DOHH2 (cell line): ENCODE measurements at regions not wholly inside any gene's neighbourhood (a gene's known extent, or its start where the extent isn't known, plus 50 kb on each side); places are given as distances from the start of the nearest gene placed in this dataset.
"Not testable (repeated sequence)": the region's sequence is repeated elsewhere in the genome, so short reads cannot be mapped to it uniquely, and the experiment has no call there.

ENCODE experiments used
- H3F3A ChIP-seq: fragments of 200-600 bp; sonication (generic), shearing (Covaris generic); 2 replicates; pipeline ENCODE4 v1.6.0; 2016; ENCODE audit warnings: antibody characterized with exemption, mild to moderate bottlenecking; ENCODE audit not compliant: control insufficient read depth, insufficient read depth
- H3K27ac ChIP-seq: fragments of 200-600 bp; sonication (generic); 2 replicates; pipeline ENCODE4 v1.5.1; 2014; ENCODE audit warnings: low read depth, mild to moderate bottlenecking, low read length, moderate library complexity
- H3K27me3 ChIP-seq: fragments of 200-600 bp; sonication (generic); 2 replicates; pipeline ENCODE4 v1.6.1; 2014; ENCODE audit warnings: mild to moderate bottlenecking, low read length, mixed read lengths; ENCODE audit not compliant: control insufficient read depth
- H3K36me3 ChIP-seq: fragments of 200-600 bp; sonication (generic); 2 replicates; pipeline ENCODE4 v1.6.1; 2014; ENCODE audit warnings: mild to moderate bottlenecking, low read length, moderate library complexity, mixed read lengths; ENCODE audit not compliant: control insufficient read depth
- H3K4me1 ChIP-seq: fragments of 200-600 bp; sonication (generic); 2 replicates; pipeline ENCODE4 v1.6.1; 2014; ENCODE audit warnings: mild to moderate bottlenecking, low read length, mixed read lengths; ENCODE audit not compliant: control insufficient read depth
- H3K4me2 ChIP-seq: fragments of 200-600 bp; sonication (generic); 2 replicates; pipeline ENCODE4 v1.6.0; 2014; ENCODE audit warnings: mild to moderate bottlenecking, low read length, moderate library complexity
- H3K4me3 ChIP-seq: fragments of 200-600 bp; sonication (generic); 2 replicates; pipeline ENCODE4 v1.5.1; 2014; ENCODE audit warnings: mild to moderate bottlenecking, low read length, mixed read lengths
- H3K79me2 ChIP-seq: fragments of 200-600 bp; sonication (generic); 2 replicates; pipeline ENCODE4 v1.6.1; 2014; ENCODE audit warnings: mild to moderate bottlenecking, low read length, mixed read lengths; ENCODE audit not compliant: control insufficient read depth
- H3K9me2 ChIP-seq: fragments of 200-600 bp; sonication (generic); replicated peaks from 2 replicates; pipeline ENCODE4 v1.6.1; 2014; ENCODE audit warnings: mild to moderate bottlenecking, low read length, mixed read lengths; ENCODE audit not compliant: control insufficient read depth
- H3K9me3 ChIP-seq: fragments of 200-600 bp; sonication (generic); 2 replicates; pipeline ENCODE4 v1.6.1; 2014; ENCODE audit warnings: antibody characterized with exemption, low read length, mixed read lengths; ENCODE audit not compliant: control insufficient read depth, insufficient read depth
- H4K20me1 ChIP-seq: fragments of 200-600 bp; sonication (generic); 2 replicates; pipeline ENCODE4 v1.6.0; 2014; ENCODE audit warnings: low read depth, mild to moderate bottlenecking, antibody characterized with exemption, low read length, moderate library complexity; ENCODE audit not compliant: control insufficient read depth, insufficient read depth
- CTCF ChIP-seq: fragments of 200-600 bp; sonication (generic); IDR thresholded peaks from one replicate; pipeline ENCODE4 v1.5.1; 2014; ENCODE audit warnings: antibody characterized with exemption, mild to moderate bottlenecking, low read depth, low read length; ENCODE audit not compliant: poor library complexity, severe bottlenecking
- EZH2phosphoT487 ChIP-seq: fragments of 200-600 bp; sonication (generic); IDR thresholded peaks from 2 replicates; pipeline ENCODE4 v1.6.1; 2017; ENCODE audit warnings: borderline replicate concordance, mild to moderate bottlenecking, antibody characterized with exemption, low read length, moderate library complexity, mixed read lengths

DNA sequence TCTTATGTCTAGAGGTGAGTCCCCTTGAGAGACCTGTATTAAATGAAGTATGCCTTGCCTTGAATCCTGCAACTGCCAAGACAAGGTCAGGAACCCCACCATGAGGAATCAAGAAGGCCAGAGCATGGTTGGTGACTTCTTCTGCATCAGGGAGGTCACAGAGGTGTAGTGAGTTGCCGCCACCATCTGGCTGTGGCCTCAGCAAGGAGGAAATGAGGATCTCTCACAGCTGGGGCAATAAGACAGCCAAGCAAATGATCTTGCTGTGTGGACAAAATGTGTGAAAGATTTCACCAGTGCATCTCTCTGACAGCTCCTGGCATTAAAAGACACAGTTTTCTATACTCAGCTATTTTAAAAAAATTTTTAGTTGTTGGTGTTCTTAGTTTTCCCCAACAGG is 611.0 kb downstream of the DOK5 start:
- no peaks in the 10 kb centered on the region for H3K79me2 ChIP-seq
- no peaks in the 10 kb centered on the region for H3K4me1 ChIP-seq
- no peak overlapping the region for H3K4me3 ChIP-seq
- TF ChIP-seq CTCF (no peak), EZH2phosphoT487 (no peak)
- no peaks in the 10 kb centered on the region for H3K9me3 ChIP-seq
- H4K20me1 ChIP-seq: no peaks in the 10 kb centered on the region
- H3K9me2 ChIP-seq: no peaks in the 10 kb centered on the region
- no peaks in the 10 kb centered on the region for H3K27me3 ChIP-seq
- no peaks in the 10 kb centered on the region for H3F3A ChIP-seq
- H3K4me2 ChIP-seq: no peak overlapping the region
- H3K36me3 ChIP-seq: no peaks in the 10 kb centered on the region
- H3K27ac ChIP-seq: no peak overlapping the region

GRCh38 chr20:55079917-55080316 is 604.5 kb downstream of the DOK5 start:
- no peaks in the 10 kb centered on the region for H3K36me3 ChIP-seq
- H3K9me2 ChIP-seq: no peaks in the 10 kb centered on the region
- TF ChIP-seq CTCF (no peak), EZH2phosphoT487 (no peak)
- H3K4me2 ChIP-seq: no peak overlapping the region
- H3K9me3 ChIP-seq: no peaks in the 10 kb centered on the region
- H4K20me1 ChIP-seq: no peaks in the 10 kb centered on the region
- H3K4me3 ChIP-seq: no peak overlapping the region
- H3K79me2 ChIP-seq: no peaks in the 10 kb centered on the region
- no peak overlapping the region for H3K27ac ChIP-seq
- H3F3A ChIP-seq: no peaks in the 10 kb centered on the region
- no peaks in the 10 kb centered on the region for H3K4me1 ChIP-seq
- no peaks in the 10 kb centered on the region for H3K27me3 ChIP-seq

DNA sequence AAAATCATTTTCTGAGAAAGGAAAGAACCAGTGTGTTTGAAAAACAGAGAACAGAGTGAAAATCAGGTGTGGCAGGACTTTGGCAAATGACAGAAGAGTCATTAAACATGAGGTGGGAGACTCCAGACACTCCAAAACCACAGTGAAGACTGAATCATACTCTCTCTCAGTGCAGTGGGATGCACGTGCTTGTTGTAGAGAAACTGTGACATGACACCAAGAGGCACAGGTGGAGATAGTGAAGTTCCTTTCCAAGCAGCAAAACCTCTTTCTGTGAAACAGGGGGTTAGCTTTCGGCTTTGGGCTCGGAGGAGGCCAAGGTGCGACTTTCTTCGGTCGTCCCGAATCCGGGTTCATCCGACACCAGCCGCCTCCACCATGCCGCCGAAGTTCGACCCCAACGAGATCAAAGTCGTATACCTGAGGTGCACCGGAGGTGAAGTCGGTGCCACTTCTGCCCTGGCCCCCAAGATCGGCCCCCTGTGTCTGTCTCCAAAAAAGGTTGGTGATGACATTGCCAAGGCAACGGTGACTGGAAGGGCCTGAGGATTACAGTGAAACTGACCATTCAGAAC is 599.0 kb downstream of the DOK5 start:
- H3K9me3 ChIP-seq, H3K27me3 ChIP-seq, H3F3A ChIP-seq, H3K79me2 ChIP-seq, H4K20me1 ChIP-seq, H3K4me1 ChIP-seq, H3K4me3 ChIP-seq, H3K4me2 ChIP-seq, H3K9me2 ChIP-seq, H3K27ac ChIP-seq, H3K36me3 ChIP-seq: not testable (repeated sequence)

DNA sequence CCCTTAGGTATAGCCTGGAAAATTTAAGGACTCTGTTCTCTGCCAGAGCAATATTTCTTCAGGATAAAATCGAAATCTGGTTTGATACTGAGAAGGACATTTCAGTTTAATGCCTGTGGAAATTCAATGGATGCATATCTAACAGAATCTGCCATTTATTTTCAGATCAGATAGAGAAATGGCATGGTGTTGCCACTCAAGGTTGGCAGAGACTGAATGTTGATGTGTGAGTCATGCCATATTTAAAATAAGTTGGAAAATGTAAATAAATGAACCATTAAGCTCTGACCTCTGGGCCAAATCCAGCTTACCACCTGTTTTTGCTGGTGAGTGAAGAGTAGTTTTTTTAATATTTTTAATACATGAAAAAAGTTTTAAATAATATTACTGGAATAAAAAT is 594.6 kb downstream of the DOK5 start:
- H3K27me3 ChIP-seq: no peaks in the 10 kb centered on the region
- no peak overlapping the region for H3K4me2 ChIP-seq
- no peaks in the 10 kb centered on the region for H3K9me2 ChIP-seq
- H4K20me1 ChIP-seq: no peaks in the 10 kb centered on the region
- no peaks in the 10 kb centered on the region for H3F3A ChIP-seq
- H3K4me1 ChIP-seq: no peaks in the 10 kb centered on the region
- H3K27ac ChIP-seq: no peak overlapping the region
- no peaks in the 10 kb centered on the region for H3K9me3 ChIP-seq
- H3K4me3 ChIP-seq: no peak overlapping the region
- H3K36me3 ChIP-seq: no peaks in the 10 kb centered on the region
- no peaks in the 10 kb centered on the region for H3K79me2 ChIP-seq
- TF ChIP-seq CTCF: no peak
- TF ChIP-seq EZH2phosphoT487: no peak
